Uterus (tissue), 2 donors: ENCODE measurements at regions not wholly inside any gene's neighbourhood (a gene's known extent, or its start where the extent isn't known, plus 50 kb on each side); places are given as distances from the start of the nearest gene placed in this dataset.

Source experiments
- CTCF ChIP-seq, 4 experiments: fragments of 200-600 bp in 2 of 4; fragments of 450-650 bp in 2 of 4; sonication (generic) in 2 of 4; IDR thresholded peaks; one replicate each; pipeline ENCODE4 v1.5.1; 2016 to 2019; ENCODE audit warnings: antibody characterized with exemption in 4 of 4, mild to moderate bottlenecking in 2 of 4, moderate library complexity in 1 of 4
- POLR2A ChIP-seq, 2 donors: fragments of 450-650 bp; IDR thresholded peaks; one replicate each; pipeline ENCODE4 v1.6.1; 2016; ENCODE audit warnings: antibody characterized with exemption in 2 of 2, mild to moderate bottlenecking in 1 of 2, moderate library complexity in 1 of 2

DNA sequence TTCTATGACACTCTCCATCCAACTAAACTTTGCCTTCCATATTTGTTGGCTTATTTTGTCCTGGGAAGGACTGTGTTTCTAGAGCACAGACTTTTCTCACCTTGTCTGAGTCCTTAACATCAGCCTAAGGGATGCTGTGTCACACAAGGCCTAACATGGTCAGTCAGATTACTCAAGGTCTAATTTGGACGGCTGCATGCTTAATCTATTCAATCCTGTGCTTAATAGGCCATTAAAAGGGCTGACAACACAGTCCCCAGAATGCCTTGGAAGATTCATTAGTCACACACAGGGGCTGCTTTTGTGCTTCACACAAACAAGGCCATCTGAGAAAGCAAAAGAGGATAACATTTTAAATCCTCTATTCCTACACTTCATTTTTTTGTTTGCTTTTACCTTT, 84.0 kb downstream of the DYNAP start:
- TF ChIP-seq CTCF (IDR thresholded peaks at IDR 0.05), result no peak
- no peak for TF ChIP-seq POLR2A (IDR thresholded peaks at IDR 0.05)
